Pancreas (tissue), 10 donors: ENCODE measurements at regions not wholly inside any gene's neighbourhood (a gene's known extent, or its start where the extent isn't known, plus 50 kb on each side); places are given as distances from the start of the nearest gene placed in this dataset.

ENCODE experiments used
- ATAC-seq, 4 donors: fragments of 200-7000 bp; cut with Tn5 transposase; one replicate each; pipeline versions ENCODE4 v1.8.0 to v1.9.1; 2020; ENCODE audit warnings: mild to moderate bottlenecking in 4 of 4, moderate library complexity in 4 of 4
- DNase-seq, 6 donors: peaks; one replicate each; pipeline ENCODE4 v3.0.0-alpha.2; 2020
- FAIRE-seq: peaks from 2 replicates; lab custom pipeline; 2012; peaks lifted over from hg19 to GRCh38; lab: Jason Lieb, UNC
- H3K27ac ChIP-seq, 4 donors: fragments of 200-600 bp; sonication (generic); 1 replicate in 3 of 4; 2 replicates in 1 of 4; pipeline versions ENCODE4 v1.5.0 to v1.8.0; 2020
- H3K27me3 ChIP-seq, 4 donors: fragments of 200-600 bp; one replicate each; pipeline ENCODE4 v1.8.0; 2021
- H3K36me3 ChIP-seq, 3 donors: fragments of 200-600 bp; sonication (generic) in 1 of 3; one replicate each; pipeline versions ENCODE4 v1.5.0 to v1.8.0; 2020 to 2021
- H3K4me1 ChIP-seq, 3 donors: fragments of 200-600 bp; one replicate each; pipeline ENCODE4 v1.8.0; 2021
- H3K4me3 ChIP-seq, 4 donors: fragments of 200-600 bp; sonication (generic) in 2 of 4; one replicate each; pipeline versions ENCODE4 v1.5.0 to v1.8.0; 2020 to 2021
- H3K9me3 ChIP-seq, 4 donors: fragments of 200-600 bp; one replicate each; pipeline ENCODE4 v1.8.0; 2021
- CTCF ChIP-seq, 4 donors: fragments of 200-600 bp; sonication (generic) in 3 of 4; IDR thresholded peaks; one replicate each; pipeline versions ENCODE4 v1.5.0 to v1.8.0; 2021; ENCODE audit warnings: antibody characterized with exemption in 4 of 4
- WGBS, 2 donors: extraction: QIAGEN DNeasy Blood & Tissue Kit; methylation state at CpG; one replicate each; pipeline ENCODE4 v1.1.7; 2013; 5-methylcytosine and 5-hydroxymethylcytosine counted together
- intact Hi-C, 3 donors: fragments of 100-400 bp; cut with DNase I; formaldehyde crosslinking; loops; one replicate each; pipeline versions ENCODE4 v1.11.1 to v1.14.2; 2022
- donor health status: healthy with polysubstance abuse.
- donor health status: DM: no; HTN: no; CAD: no; lungs with moderate emphysema.
- donor health status: DM: no; HTN: no; CAD: no.
- donor health status: control.
- donor health status: control.
- donor health status: Bipolar disorder and iron deficiency.
- donor health status: DM: yes; HTN: yes; CAD: no.
- donor health status: DM: no; HTN: no; CAD: no.
- donor health status: DM: no; HTN: no; CAD: no.
- donor health status: DM: yes; HTN: yes; CAD: no.

DNA sequence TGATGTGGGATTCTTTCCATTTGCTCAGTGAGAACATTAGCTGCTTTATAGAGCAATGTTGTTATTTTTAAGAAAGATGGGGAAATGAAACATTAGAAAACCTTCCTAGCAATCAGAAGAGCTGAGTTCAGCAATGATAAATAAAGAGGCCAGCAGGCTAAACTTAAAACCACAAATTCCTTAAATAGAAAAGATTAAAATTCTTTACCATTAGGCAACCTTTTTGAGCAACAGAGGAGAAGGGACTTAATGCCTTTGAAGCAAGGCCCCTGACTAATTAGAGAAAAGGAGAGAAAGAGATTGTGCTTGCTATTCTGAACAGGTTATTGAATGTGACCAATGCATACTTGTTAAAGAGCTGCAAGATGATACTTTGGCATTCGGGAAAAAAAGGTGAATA lies 160.8 kb upstream of the LMO3 start:
- Histone ChIP-seq H3K27ac (no peak overlapping the region), H3K4me1 (no peaks in the 10 kb centered on the region), H3K9me3 (no peaks in the 10 kb centered on the region), H3K27me3 (no peaks in the 10 kb centered on the region), H3K4me3 (no peak overlapping the region), H3K36me3 (no peaks in the 10 kb centered on the region)
- no peak for TF ChIP-seq CTCF (IDR thresholded peaks at IDR 0.05)
- intact Hi-C loops = no loop called here
- WGBS, 2 donors = 70 to 72% methylated on average over 1 of the region's 1 CpG
- DNase-seq (no peak), FAIRE-seq (no peak), ATAC-seq (no peak)

- no peaks in the 10 kb centered on the region for H3K4me1 ChIP-seq
- TF ChIP-seq CTCF (IDR thresholded peaks at IDR 0.05) = no peak
- H3K9me3 ChIP-seq = no peaks in the 10 kb centered on the region
- intact Hi-C loops = no loop called here
- H3K4me3 ChIP-seq = no peak overlapping the region
- no peaks in the 10 kb centered on the region for H3K36me3 ChIP-seq
- FAIRE-seq = no peak
- H3K27ac ChIP-seq = no peak overlapping the region
- H3K27me3 ChIP-seq = no peaks in the 10 kb centered on the region
- no peak for ATAC-seq
- DNase-seq = no peak
Measured at GRCh38 chr12:16763901-16764300, 157.9 kb upstream of the LMO3 start.

- Histone ChIP-seq H3K4me3 (no peak overlapping the region), H3K27me3 (no peaks in the 10 kb centered on the region), H3K9me3 (no peaks in the 10 kb centered on the region), H3K36me3 (no peaks in the 10 kb centered on the region), H3K27ac (no peak overlapping the region), H3K4me1 (no peaks in the 10 kb centered on the region)
- no peak for FAIRE-seq
- TF ChIP-seq CTCF (IDR thresholded peaks at IDR 0.05) = no peak
- no peak for DNase-seq
- WGBS, 2 donors = 41 to 45% methylated on average over 8 of the region's 8 CpGs
- intact Hi-C loops = no loop called here
- ATAC-seq = no peak
Measured at GRCh38 chr12:16756833-16757555, 151.0 kb upstream of the LMO3 start.

DNA sequence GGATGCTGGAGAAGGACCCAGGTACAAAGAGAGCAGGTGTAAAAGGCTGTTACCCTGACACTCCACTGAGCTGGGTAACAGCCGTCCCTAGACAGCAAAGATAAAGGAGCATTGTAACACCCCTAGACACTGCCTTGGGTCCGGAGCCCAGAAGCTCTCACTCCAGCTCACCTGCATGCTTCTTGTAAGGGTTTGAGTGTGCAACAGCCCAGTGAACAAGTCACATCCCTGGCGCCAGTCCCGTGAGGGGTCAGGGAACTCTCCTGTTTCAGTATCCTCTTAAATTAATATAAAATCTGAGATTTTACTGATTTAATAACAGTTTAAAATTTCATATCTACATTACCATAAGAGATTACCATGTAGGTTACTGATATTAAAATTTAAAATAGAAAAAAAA lies 124.8 kb upstream of the LMO3 start:
- no peak overlapping the region for H3K27ac ChIP-seq
- 73 to 93% methylated on average over 4 of the region's 4 CpGs for WGBS, 2 donors
- intact Hi-C loops = no loop called here
- no peaks in the 10 kb centered on the region for H3K9me3 ChIP-seq
- no peak for TF ChIP-seq CTCF (IDR thresholded peaks at IDR 0.05)
- FAIRE-seq (no peak), ATAC-seq (no peak), DNase-seq (no peak)
- no peak overlapping the region for H3K4me3 ChIP-seq
- H3K36me3 ChIP-seq = no peaks in the 10 kb centered on the region
- H3K27me3 ChIP-seq = no peaks in the 10 kb centered on the region
- H3K4me1 ChIP-seq = no peaks in the 10 kb centered on the region

GRCh38 chr12:16726879-16727278 lies 120.9 kb upstream of the LMO3 start:
- no peak overlapping the region for H3K4me3 ChIP-seq
- WGBS, 2 donors = 19 to 27% methylated on average over 1 of the region's 1 CpG
- no peaks in the 10 kb centered on the region for H3K27me3 ChIP-seq
- no peaks in the 10 kb centered on the region for H3K4me1 ChIP-seq
- H3K9me3 ChIP-seq = no peaks in the 10 kb centered on the region
- no peak for ATAC-seq
- intact Hi-C loops = no loop called here
- no peak for FAIRE-seq
- no peaks in the 10 kb centered on the region for H3K36me3 ChIP-seq
- no peak for DNase-seq
- no peak overlapping the region for H3K27ac ChIP-seq
- no peak for TF ChIP-seq CTCF (IDR thresholded peaks at IDR 0.05)
